Testis (tissue), 2 donors: ENCODE measurements at regions not wholly inside any gene's neighbourhood (a gene's known extent, or its start where the extent isn't known, plus 50 kb on each side); places are given as distances from the start of the nearest gene placed in this dataset.

Experiments
- DNase-seq: peaks from one replicate; pipeline ENCODE4 v3.0.0-alpha.2; 2019
- H3K27ac ChIP-seq, 2 donors: fragments of 200-600 bp; sonication (generic); one replicate each; pipeline ENCODE4 v1.5.1; 2019
- H3K27me3 ChIP-seq: fragments of 200-600 bp; sonication (generic); one replicate; pipeline ENCODE4 v1.5.1; 2019
- H3K36me3 ChIP-seq: fragments of 200-600 bp; sonication (generic); one replicate; pipeline ENCODE4 v1.5.1; 2017; ENCODE audit warnings: low read depth; ENCODE audit errors: missing control alignments
- H3K4me1 ChIP-seq: fragments of 200-600 bp; sonication (generic); one replicate; pipeline ENCODE4 v1.5.1; 2019
- H3K4me3 ChIP-seq, 2 donors: fragments of 200-600 bp; sonication (generic); one replicate each; pipeline ENCODE4 v1.5.1; 2017 to 2019
- H3K9me3 ChIP-seq: fragments of 200-600 bp; sonication (generic); one replicate; pipeline ENCODE4 v1.5.1; 2017
- POLR2A ChIP-seq: fragments of 450-650 bp; IDR thresholded peaks from one replicate; pipeline ENCODE4 v1.6.1; 2017; ENCODE audit warnings: antibody characterized with exemption, mild to moderate bottlenecking, moderate library complexity
- WGBS, 2 donors: methylation state at CpG; one replicate each; pipeline ENCODE4 v1.1.5; 2018; 5-methylcytosine and 5-hydroxymethylcytosine counted together
- intact Hi-C: fragments of 100-400 bp; cut with DNase I; formaldehyde crosslinking; loops from one replicate; pipeline ENCODE4 v1.15.1; 2023; ENCODE audit warnings: low total_unique reads
- TF ChIP-seq, protein P1 (sequence below), 3 experiments: fragments of 450-650 bp in 2 of 3; fragments of 200-600 bp in 1 of 3; sonication (generic) in 1 of 3; IDR thresholded peaks; one replicate each; pipeline ENCODE4 v1.5.1; 2016 to 2019; ENCODE audit warnings: antibody characterized with exemption in 3 of 3, mild to moderate bottlenecking in 2 of 3, moderate library complexity in 1 of 3

DNA sequence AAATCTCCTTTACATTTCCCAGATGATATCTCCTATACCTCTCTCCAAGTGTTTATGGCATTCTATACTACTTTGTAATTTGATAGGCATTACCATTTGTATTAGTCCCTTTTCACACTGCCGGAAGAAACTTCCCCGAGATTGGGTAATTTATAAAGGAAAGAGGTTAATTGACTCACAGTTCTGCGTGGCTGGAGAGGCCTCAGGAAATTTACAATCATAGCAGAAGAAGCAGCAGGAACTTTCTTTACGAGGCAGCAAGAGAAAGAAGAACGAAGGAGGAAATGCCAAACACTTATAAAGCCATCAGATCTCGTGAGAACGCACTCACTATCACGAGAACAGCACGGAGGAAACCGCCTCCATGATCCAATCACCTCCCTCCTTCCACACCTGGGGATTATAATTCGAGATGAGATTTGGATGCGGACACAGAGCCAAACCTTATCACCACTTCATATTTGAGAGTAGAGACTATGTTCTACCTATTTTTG lies 1194.6 kb downstream of the SORCS1 start:
- peak overlapping the region in 1 of 2 donors; percentile 9 for H3K4me3 ChIP-seq
- H3K27ac ChIP-seq = no peak overlapping the region
- H3K4me1 ChIP-seq = no peaks in the 10 kb centered on the region
- intact Hi-C loops = no loop called here
- H3K36me3 ChIP-seq = no peaks in the 10 kb centered on the region
- no peaks in the 10 kb centered on the region for H3K27me3 ChIP-seq
- H3K9me3 ChIP-seq = no peaks in the 10 kb centered on the region
- TF ChIP-seq, protein P1, sequence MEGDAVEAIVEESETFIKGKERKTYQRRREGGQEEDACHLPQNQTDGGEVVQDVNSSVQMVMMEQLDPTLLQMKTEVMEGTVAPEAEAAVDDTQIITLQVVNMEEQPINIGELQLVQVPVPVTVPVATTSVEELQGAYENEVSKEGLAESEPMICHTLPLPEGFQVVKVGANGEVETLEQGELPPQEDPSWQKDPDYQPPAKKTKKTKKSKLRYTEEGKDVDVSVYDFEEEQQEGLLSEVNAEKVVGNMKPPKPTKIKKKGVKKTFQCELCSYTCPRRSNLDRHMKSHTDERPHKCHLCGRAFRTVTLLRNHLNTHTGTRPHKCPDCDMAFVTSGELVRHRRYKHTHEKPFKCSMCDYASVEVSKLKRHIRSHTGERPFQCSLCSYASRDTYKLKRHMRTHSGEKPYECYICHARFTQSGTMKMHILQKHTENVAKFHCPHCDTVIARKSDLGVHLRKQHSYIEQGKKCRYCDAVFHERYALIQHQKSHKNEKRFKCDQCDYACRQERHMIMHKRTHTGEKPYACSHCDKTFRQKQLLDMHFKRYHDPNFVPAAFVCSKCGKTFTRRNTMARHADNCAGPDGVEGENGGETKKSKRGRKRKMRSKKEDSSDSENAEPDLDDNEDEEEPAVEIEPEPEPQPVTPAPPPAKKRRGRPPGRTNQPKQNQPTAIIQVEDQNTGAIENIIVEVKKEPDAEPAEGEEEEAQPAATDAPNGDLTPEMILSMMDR (IDR thresholded peaks at IDR 0.05) = no peak
- no peak for TF ChIP-seq POLR2A
- peak; percentile 23 for DNase-seq
- 49 to 52% methylated on average over 12 of the region's 12 CpGs for WGBS, 2 donors

DNA sequence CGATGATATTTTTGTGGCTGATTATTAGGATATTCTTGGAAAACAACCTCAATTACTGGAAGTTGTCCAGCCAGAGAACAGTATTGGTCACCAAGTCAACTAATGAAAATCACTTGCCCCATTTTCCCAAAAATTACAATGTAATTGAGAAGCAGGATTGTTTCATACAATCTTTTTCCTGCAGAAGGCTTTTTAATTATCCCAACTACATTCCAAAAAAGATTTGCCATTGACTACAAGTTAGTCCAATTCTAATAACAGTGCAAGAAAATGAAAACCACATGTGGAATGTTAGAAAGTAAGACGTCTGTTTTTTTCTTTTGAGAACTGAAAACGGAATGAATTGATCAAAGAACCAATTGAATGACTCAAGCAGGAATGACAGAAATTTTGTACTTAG lies 1195.8 kb downstream of the SORCS1 start:
- no peaks in the 10 kb centered on the region for H3K36me3 ChIP-seq
- H3K27me3 ChIP-seq = no peaks in the 10 kb centered on the region
- WGBS, 2 donors = 54 to 69% methylated on average over 3 of the region's 3 CpGs
- no peak for TF ChIP-seq POLR2A
- H3K4me1 ChIP-seq = no peaks in the 10 kb centered on the region
- no peaks in the 10 kb centered on the region for H3K9me3 ChIP-seq
- H3K27ac ChIP-seq = no peak overlapping the region
- no peak for DNase-seq
- intact Hi-C loops = no loop called here
- H3K4me3 ChIP-seq = no peak overlapping the region

DNA sequence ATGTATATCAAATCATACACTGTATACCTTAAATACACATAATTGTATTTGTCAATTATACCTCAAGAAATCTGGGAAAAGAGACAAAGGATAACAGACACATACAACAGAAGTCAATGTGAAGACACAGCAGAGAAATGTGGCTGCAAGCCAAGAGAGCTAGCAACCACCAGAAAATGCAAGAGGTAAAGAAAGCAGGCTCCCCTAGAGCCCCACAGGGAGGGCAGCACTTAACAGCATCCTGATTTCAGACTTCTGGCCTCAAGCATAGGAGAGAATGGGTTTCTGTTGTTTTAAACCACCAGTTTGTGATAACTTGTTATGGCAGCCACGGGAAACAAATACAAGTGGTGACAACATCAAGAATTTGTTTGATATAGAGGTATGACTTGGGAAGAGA lies 1197.2 kb downstream of the SORCS1 start:
- no peak overlapping the region for H3K27ac ChIP-seq
- intact Hi-C loops = no loop called here
- WGBS, 2 donors = 67 to 91% methylated on average over 1 of the region's 1 CpG

DNA sequence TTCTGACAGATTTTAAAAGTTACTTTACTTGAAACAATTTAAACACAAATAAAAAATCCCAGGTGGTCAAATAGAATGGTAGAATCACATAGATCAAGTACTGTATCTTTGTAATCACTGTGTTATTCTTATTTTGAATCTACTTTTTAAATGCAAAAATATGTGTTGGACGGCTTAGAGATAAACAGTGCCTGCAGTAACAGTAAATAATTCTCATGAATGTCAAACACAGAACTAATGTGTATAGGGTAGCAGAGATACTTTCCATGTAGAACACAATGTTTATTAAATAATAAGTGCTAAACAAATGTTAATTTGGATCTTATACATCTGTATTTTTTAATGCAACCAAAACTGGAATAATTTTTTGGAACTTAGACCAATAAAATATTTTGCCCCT lies 1199.4 kb downstream of the SORCS1 start:
- TF ChIP-seq POLR2A = no peak
- TF ChIP-seq, protein P1 (IDR thresholded peaks at IDR 0.05) = no peak
- intact Hi-C loops = no loop called here
- no peak for DNase-seq
- H3K4me3 ChIP-seq = no peak overlapping the region
- no peak overlapping the region for H3K27ac ChIP-seq
- no peaks in the 10 kb centered on the region for H3K9me3 ChIP-seq
- H3K36me3 ChIP-seq = no peaks in the 10 kb centered on the region
- no peaks in the 10 kb centered on the region for H3K27me3 ChIP-seq
- WGBS, 2 donors = 64 to 80% methylated on average over 1 of the region's 1 CpG
- H3K4me1 ChIP-seq = no peaks in the 10 kb centered on the region

More for the DNA sequence above, 1197.2 kb downstream of the SORCS1 start:
- H3K36me3 ChIP-seq = no peaks in the 10 kb centered on the region
- H3K9me3 ChIP-seq = no peaks in the 10 kb centered on the region
- no peaks in the 10 kb centered on the region for H3K27me3 ChIP-seq
- TF ChIP-seq, protein P1 (IDR thresholded peaks at IDR 0.05) = no peak
- no peak for TF ChIP-seq POLR2A
- no peak overlapping the region for H3K4me3 ChIP-seq
- DNase-seq = no peak
- H3K4me1 ChIP-seq = no peaks in the 10 kb centered on the region

DNA sequence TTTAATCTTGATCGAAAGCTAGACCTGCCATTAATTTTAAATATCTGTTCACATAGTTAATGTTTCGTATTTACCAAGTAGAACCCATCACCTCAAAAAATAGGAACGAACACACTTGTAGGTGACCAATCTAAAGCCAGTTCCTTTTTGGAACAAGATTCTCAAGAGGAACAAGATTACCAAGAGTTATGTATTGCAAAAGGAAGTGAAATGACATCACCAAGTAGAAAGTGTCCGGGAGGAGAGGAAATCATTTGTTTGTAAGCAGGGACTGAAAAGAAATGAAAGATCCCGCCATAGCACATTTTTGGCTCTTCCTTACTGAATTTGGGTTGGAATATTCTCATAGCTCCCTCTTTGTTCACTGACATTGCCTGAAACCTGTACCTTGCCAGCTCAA lies 1200.5 kb downstream of the SORCS1 start:
- no peak overlapping the region for H3K4me3 ChIP-seq
- H3K9me3 ChIP-seq = no peaks in the 10 kb centered on the region
- no peak overlapping the region for H3K27ac ChIP-seq
- intact Hi-C loops = no loop called here
- no peaks in the 10 kb centered on the region for H3K4me1 ChIP-seq
- no peaks in the 10 kb centered on the region for H3K36me3 ChIP-seq
- no peak for DNase-seq
- TF ChIP-seq, protein P1 (IDR thresholded peaks at IDR 0.05) = no peak
- no peak for TF ChIP-seq POLR2A
- no peaks in the 10 kb centered on the region for H3K27me3 ChIP-seq
- 86 to 89% methylated on average over 5 of the region's 5 CpGs for WGBS, 2 donors
